GM12864 (cell line): ENCODE measurements at regions not wholly inside any gene's neighbourhood (a gene's known extent, or its start where the extent isn't known, plus 50 kb on each side); places are given as distances from the start of the nearest gene placed in this dataset.

Experiments used
- DNase-seq: peaks from one replicate; pipeline ENCODE4 v3.0.0-alpha.2; 2011; ENCODE audit warnings: low read depth
- H3K4me3 ChIP-seq: 2 replicates; pipeline ENCODE4 v1.5.1; 2011; ENCODE audit warnings: mild to moderate bottlenecking, low read depth, low read length, control low read depth
- CTCF ChIP-seq: IDR thresholded peaks from 2 replicates; pipeline ENCODE4 v1.5.1; 2011; ENCODE audit warnings: low read depth, mild to moderate bottlenecking, moderate library complexity, low read length, control low read depth, inconsistent platforms; ENCODE audit errors: missing control alignments

- no peak for TF ChIP-seq CTCF
- DNase-seq: no peak
- H3K4me3 ChIP-seq: no peak overlapping the region
Measured at GRCh38 chr16:76749780-76750375, 441.1 kb upstream of the MON1B start.

GRCh38 chr16:76755496-76755895 is 435.5 kb upstream of the MON1B start:
- H3K4me3 ChIP-seq: no peak overlapping the region
- DNase-seq: no peak
- no peak for TF ChIP-seq CTCF

GRCh38 chr16:76756423-76756822 is 434.6 kb upstream of the MON1B start:
- H3K4me3 ChIP-seq: no peak overlapping the region
- DNase-seq: no peak
- TF ChIP-seq CTCF: no peak

GRCh38 chr16:76756951-76757350 is 434.0 kb upstream of the MON1B start:
- no peak overlapping the region for H3K4me3 ChIP-seq
- DNase-seq: no peak
- TF ChIP-seq CTCF: no peak

- no peak for TF ChIP-seq CTCF
- H3K4me3 ChIP-seq: no peak overlapping the region
- no peak for DNase-seq
Measured at GRCh38 chr16:76766538-76766937, 424.5 kb upstream of the MON1B start.

- no peak overlapping the region for H3K4me3 ChIP-seq
- DNase-seq: no peak
- TF ChIP-seq CTCF: no peak
Measured at GRCh38 chr16:76768316-76768715, 422.7 kb upstream of the MON1B start.

GRCh38 chr16:76768948-76769347 is 422.0 kb upstream of the MON1B start:
- no peak for DNase-seq
- H3K4me3 ChIP-seq: no peak overlapping the region
- no peak for TF ChIP-seq CTCF
